KBM-7 (cell line): ENCODE measurements at regions not wholly inside any gene's neighbourhood (a gene's known extent, or its start where the extent isn't known, plus 50 kb on each side); places are given as distances from the start of the nearest gene placed in this dataset.
"Not testable (repeated sequence)": the region's sequence is repeated elsewhere in the genome, so short reads cannot be mapped to it uniquely, and the experiment has no call there.

ENCODE experiments used
- DNase-seq: peaks from one replicate; pipeline ENCODE4 v3.0.0-alpha.2; 2015
- in situ Hi-C: fragments of 300-500 bp; cut with MboI; formaldehyde crosslinking; loops from 2 replicates; pipeline ENCODE4 v1.14.3; 2020; ENCODE audit warnings: low sequenced_read_pairs, low pct_unique_long_range_greater_than_20kb, mixed read lengths

GRCh38 chr11:23570828-23571227, 710.6 kb upstream of the CCDC179 start:
- no peak for DNase-seq
- in situ Hi-C loops = no loop called here

- no peak for DNase-seq
Measured at GRCh38 chr11:23573429-23573828, 713.2 kb upstream of the CCDC179 start.

GRCh38 chr11:23574149-23574548, 713.9 kb upstream of the CCDC179 start:
- in situ Hi-C loops = no loop called here
- no peak for DNase-seq

More at GRCh38 chr11:23573429-23573828, 713.2 kb upstream of the CCDC179 start:
- in situ Hi-C loops = no loop called here

- in situ Hi-C loops = no loop called here
- no peak for DNase-seq
Measured at GRCh38 chr11:23577296-23577695, 717.0 kb upstream of the CCDC179 start.

GRCh38 chr11:23585416-23586104, 725.3 kb upstream of the CCDC179 start:
- in situ Hi-C loops = no loop called here
- DNase-seq = no peak

- in situ Hi-C loops = no loop called here
- no peak for DNase-seq
Measured at GRCh38 chr11:23586173-23586572, 725.9 kb upstream of the CCDC179 start.

- DNase-seq = no peak
- in situ Hi-C loops = no loop called here
Measured at GRCh38 chr11:23590596-23591308, 730.5 kb upstream of the CCDC179 start.

- in situ Hi-C loops = no loop called here
- no peak for DNase-seq
Measured at GRCh38 chr11:23594755-23595154, 734.5 kb upstream of the CCDC179 start.

- no peak for DNase-seq
- in situ Hi-C loops = no loop called here
Measured at GRCh38 chr11:23604966-23605365, 744.7 kb upstream of the CCDC179 start.

- in situ Hi-C loops = no loop called here
- DNase-seq = no peak
Measured at GRCh38 chr11:23606191-23606590, 745.9 kb upstream of the CCDC179 start.

- no peak for DNase-seq
Measured at GRCh38 chr11:23611726-23612125, 751.5 kb upstream of the CCDC179 start.

GRCh38 chr11:23620617-23621016, 760.3 kb upstream of the CCDC179 start:
- no peak for DNase-seq
- in situ Hi-C loops = no loop called here

More at GRCh38 chr11:23611726-23612125, 751.5 kb upstream of the CCDC179 start:
- in situ Hi-C loops = no loop called here

- no peak for DNase-seq
- in situ Hi-C loops = no loop called here
Measured at GRCh38 chr11:23632293-23632692, 772.0 kb upstream of the CCDC179 start.

GRCh38 chr11:23644443-23644842, 784.2 kb upstream of the CCDC179 start:
- in situ Hi-C loops = no loop called here
- DNase-seq = no peak

GRCh38 chr11:23652336-23652735, 792.1 kb upstream of the CCDC179 start:
- DNase-seq, in situ Hi-C loops: not testable (repeated sequence)

- in situ Hi-C loops = no loop called here
- DNase-seq = no peak
Measured at GRCh38 chr11:23653071-23653675, 792.9 kb upstream of the CCDC179 start.

GRCh38 chr11:23668324-23668723, 808.0 kb upstream of the CCDC179 start:
- in situ Hi-C loops = no loop called here
- DNase-seq = no peak

- no peak for DNase-seq
- in situ Hi-C loops = no loop called here
Measured at GRCh38 chr11:23673366-23673765, 813.1 kb upstream of the CCDC179 start.

GRCh38 chr11:23674866-23675265, 814.6 kb upstream of the CCDC179 start:
- in situ Hi-C loops = no loop called here
- no peak for DNase-seq

GRCh38 chr11:23679041-23679440, 817.8 kb upstream of the LUZP2 start:
- DNase-seq = no peak
- in situ Hi-C loops = no loop called here
